HepG2 (cell line): ENCODE measurements at regions not wholly inside any gene's neighbourhood (a gene's known extent, or its start where the extent isn't known, plus 50 kb on each side); places are given as distances from the start of the nearest gene placed in this dataset.

Experiments used
- ATAC-seq: fragments of 200-7000 bp; cut with Tn5 transposase; 3 replicates; pipeline ENCODE4 v1.9.1; 2020; ENCODE audit warnings: mild to moderate bottlenecking, moderate library complexity
- BruUV-seq: library from RNA; stranded (reverse); fragments of 400-500 nt; replicated peaks from 2 replicates; lab custom pipeline; 2021; lab: Mats Ljungman, UMichigan
- CTCF ChIA-PET: fragments of 300-600 bp; formaldehyde crosslinking; extraction: SDS; loops from one replicate; lab custom pipeline; 2021; ENCODE audit warnings: low total read pairs, inconsistent platforms, low intra/inter-chr PET ratio; lab: Yijun Ruan, JAX
- POLR2A ChIA-PET: fragments of 350-600 bp; sonication (Branson Sonifier 250); formaldehyde crosslinking; loops from one replicate; lab custom pipeline; 2020; ENCODE audit warnings: antibody characterized with exemption, inconsistent platforms; lab: Yijun Ruan, JAX
- DNase-seq: peaks from one replicate; pipeline ENCODE4 v3.0.0-alpha.2; 2015; ENCODE audit warnings: low spot score
- FAIRE-seq: peaks from 3 replicates; lab custom pipeline; 2011; peaks lifted over from hg19 to GRCh38; lab: Jason Lieb, UNC
- H2AFZ ChIP-seq: one replicate; pipeline ENCODE4 v1.6.1; 2011; ENCODE audit warnings: low read length, inconsistent platforms
- H3K27ac ChIP-seq: fragments of 300-600 bp; 3 replicates; pipeline ENCODE4 v1.8.0; 2011; ENCODE audit warnings: mixed run types, mild to moderate bottlenecking, mixed read lengths, low read length, inconsistent platforms; ENCODE audit not compliant: insufficient read depth; ENCODE audit errors: extremely low read length
- H3K27me3 ChIP-seq, 2 experiments: fragments of 200-600 bp in 1 of 2; 2 replicates in 1 of 2; 3 replicates in 1 of 2; pipeline versions ENCODE4 v1.6.0 to v1.8.0; 2011; ENCODE audit warnings: low read length in 2 of 2, mild to moderate bottlenecking in 2 of 2, moderate library complexity in 2 of 2, inconsistent platforms in 1 of 2; ENCODE audit not compliant: insufficient read depth in 2 of 2, control insufficient read depth in 1 of 2
- H3K36me3 ChIP-seq, 2 experiments: fragments of 200-600 bp in 1 of 2; replicated peaks in 1 of 2; 2 replicates in 1 of 2; 3 replicates in 1 of 2; pipeline versions ENCODE4 v1.5.1 to v1.8.0; 2011; ENCODE audit warnings: low read length in 2 of 2, inconsistent platforms in 1 of 2; ENCODE audit not compliant: insufficient read depth in 2 of 2, control insufficient read depth in 1 of 2
- H3K4me1 ChIP-seq: 2 replicates; pipeline ENCODE4 v1.5.1; 2012; ENCODE audit warnings: low read length, inconsistent platforms; ENCODE audit not compliant: insufficient read depth
- H3K4me2 ChIP-seq: 2 replicates; pipeline ENCODE4 v1.6.0; 2011; ENCODE audit warnings: low read depth, low read length, inconsistent platforms
- H3K4me3 ChIP-seq, 3 experiments: fragments of 200-600 bp in 1 of 3; sonication (generic), shearing (Covaris generic) in 1 of 3; replicated peaks in 1 of 3; 2 replicates each; pipeline ENCODE4 v1.5.1; 2011 to 2016; ENCODE audit warnings: low read length in 3 of 3, inconsistent platforms in 2 of 3, low read depth in 2 of 3, mild to moderate bottlenecking in 2 of 3, control low read depth in 1 of 3, mixed read lengths in 1 of 3; ENCODE audit not compliant: insufficient read depth in 1 of 3
- H3K79me2 ChIP-seq: one replicate; pipeline ENCODE4 v1.6.1; 2011; ENCODE audit warnings: low read length, inconsistent platforms; ENCODE audit not compliant: insufficient read depth
- H3K9ac ChIP-seq: 2 replicates; pipeline ENCODE4 v1.6.0; 2011; ENCODE audit warnings: mild to moderate bottlenecking, low read depth, low read length, inconsistent platforms; ENCODE audit not compliant: insufficient read depth
- H3K9me3 ChIP-seq: 2 replicates; pipeline ENCODE4 v1.5.1; 2012; ENCODE audit warnings: mild to moderate bottlenecking, low read length
- H4K20me1 ChIP-seq: 2 replicates; pipeline ENCODE4 v1.6.0; 2011; ENCODE audit warnings: inconsistent platforms, mild to moderate bottlenecking, low read length, moderate library complexity; ENCODE audit not compliant: insufficient read depth
- HHEX ChIP-seq: IDR thresholded peaks from 2 replicates; pipeline ENCODE4 v1.6.1; 2016; ENCODE audit warnings: control low read depth
- HNF4G ChIP-seq, 2 experiments: sonication (generic) in 1 of 2; formaldehyde crosslinking in 1 of 2; IDR thresholded peaks; 2 replicates each; pipeline versions ENCODE4 v1.4.0 to v1.6.1; 2011 to 2020; ENCODE audit warnings: borderline replicate concordance in 2 of 2, low read depth in 2 of 2, mild to moderate bottlenecking in 2 of 2, low read length in 1 of 2, missing genetic modification reagents in 1 of 2, moderate library complexity in 1 of 2
- RBM22 ChIP-seq: fragments of 200-400 bp; formaldehyde crosslinking; optimal IDR thresholded peaks from 2 replicates; pipeline ENCODE3; 2017; ENCODE audit warnings: mild to moderate bottlenecking, low read length, moderate library complexity
- SP4 ChIP-seq: sonication (generic); formaldehyde crosslinking; IDR thresholded peaks from 2 replicates; pipeline ENCODE4 v1.8.1; 2023; ENCODE audit warnings: mild to moderate bottlenecking, missing genetic modification reagents
- TBX3 ChIP-seq: fragments of 450-650 bp; IDR thresholded peaks from 2 replicates; pipeline ENCODE4 v1.6.1; 2017; ENCODE audit warnings: antibody characterized with exemption, mild to moderate bottlenecking, inconsistent platforms, borderline replicate concordance
- WGBS: methylation state at CpG from one replicate; pipeline ENCODE4 v1.1.6; 2017; ENCODE audit warnings: low lambda C conversion rate; 5-methylcytosine and 5-hydroxymethylcytosine counted together
- in situ Hi-C: cut with HindIII; loops from 2 replicates; pipeline ENCODE4 v1.10.0; 2017; ENCODE audit warnings: low pct_unique_long_range_greater_than_20kb; ENCODE audit not compliant: extremely low pct_ligation_motif_present
- intact Hi-C: fragments of 100-400 bp; cut with micrococcal nuclease; formaldehyde crosslinking; loops from one replicate; pipeline ENCODE4 v1.10.0; 2022; ENCODE audit not compliant: unreplicated experiment
- TF ChIP-seq, protein P1 (sequence below): sonication (generic); formaldehyde crosslinking; IDR thresholded peaks from 2 replicates; pipeline ENCODE4 v1.4.0; 2020; ENCODE audit warnings: mild to moderate bottlenecking, missing genetic modification reagents
- TF ChIP-seq, protein P2 (sequence below): sonication (generic); formaldehyde crosslinking; IDR thresholded peaks from 2 replicates; pipeline ENCODE4 v1.4.0; 2020; ENCODE audit warnings: missing genetic modification reagents, borderline replicate concordance

DNA sequence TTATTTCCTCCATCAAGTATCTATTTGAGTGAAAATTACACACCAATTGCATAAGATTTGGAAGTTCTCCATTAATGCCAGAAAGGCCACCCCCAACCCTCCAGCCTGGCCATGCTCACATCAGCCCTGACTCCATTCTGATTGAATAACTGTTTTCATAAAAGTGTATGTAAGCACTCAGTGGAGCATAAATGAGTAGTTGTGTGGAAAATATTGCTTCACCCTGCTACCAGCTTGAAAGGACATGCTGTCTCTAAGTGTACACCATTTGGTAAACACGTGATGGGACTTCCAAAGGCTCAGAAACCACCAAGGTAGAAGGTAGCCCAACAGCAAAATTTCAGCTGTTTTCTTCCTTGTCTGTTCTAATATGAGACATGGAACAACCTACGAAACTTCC is 393.8 kb downstream of the ZNF385D start (continued):
- TF ChIP-seq, protein P1, sequence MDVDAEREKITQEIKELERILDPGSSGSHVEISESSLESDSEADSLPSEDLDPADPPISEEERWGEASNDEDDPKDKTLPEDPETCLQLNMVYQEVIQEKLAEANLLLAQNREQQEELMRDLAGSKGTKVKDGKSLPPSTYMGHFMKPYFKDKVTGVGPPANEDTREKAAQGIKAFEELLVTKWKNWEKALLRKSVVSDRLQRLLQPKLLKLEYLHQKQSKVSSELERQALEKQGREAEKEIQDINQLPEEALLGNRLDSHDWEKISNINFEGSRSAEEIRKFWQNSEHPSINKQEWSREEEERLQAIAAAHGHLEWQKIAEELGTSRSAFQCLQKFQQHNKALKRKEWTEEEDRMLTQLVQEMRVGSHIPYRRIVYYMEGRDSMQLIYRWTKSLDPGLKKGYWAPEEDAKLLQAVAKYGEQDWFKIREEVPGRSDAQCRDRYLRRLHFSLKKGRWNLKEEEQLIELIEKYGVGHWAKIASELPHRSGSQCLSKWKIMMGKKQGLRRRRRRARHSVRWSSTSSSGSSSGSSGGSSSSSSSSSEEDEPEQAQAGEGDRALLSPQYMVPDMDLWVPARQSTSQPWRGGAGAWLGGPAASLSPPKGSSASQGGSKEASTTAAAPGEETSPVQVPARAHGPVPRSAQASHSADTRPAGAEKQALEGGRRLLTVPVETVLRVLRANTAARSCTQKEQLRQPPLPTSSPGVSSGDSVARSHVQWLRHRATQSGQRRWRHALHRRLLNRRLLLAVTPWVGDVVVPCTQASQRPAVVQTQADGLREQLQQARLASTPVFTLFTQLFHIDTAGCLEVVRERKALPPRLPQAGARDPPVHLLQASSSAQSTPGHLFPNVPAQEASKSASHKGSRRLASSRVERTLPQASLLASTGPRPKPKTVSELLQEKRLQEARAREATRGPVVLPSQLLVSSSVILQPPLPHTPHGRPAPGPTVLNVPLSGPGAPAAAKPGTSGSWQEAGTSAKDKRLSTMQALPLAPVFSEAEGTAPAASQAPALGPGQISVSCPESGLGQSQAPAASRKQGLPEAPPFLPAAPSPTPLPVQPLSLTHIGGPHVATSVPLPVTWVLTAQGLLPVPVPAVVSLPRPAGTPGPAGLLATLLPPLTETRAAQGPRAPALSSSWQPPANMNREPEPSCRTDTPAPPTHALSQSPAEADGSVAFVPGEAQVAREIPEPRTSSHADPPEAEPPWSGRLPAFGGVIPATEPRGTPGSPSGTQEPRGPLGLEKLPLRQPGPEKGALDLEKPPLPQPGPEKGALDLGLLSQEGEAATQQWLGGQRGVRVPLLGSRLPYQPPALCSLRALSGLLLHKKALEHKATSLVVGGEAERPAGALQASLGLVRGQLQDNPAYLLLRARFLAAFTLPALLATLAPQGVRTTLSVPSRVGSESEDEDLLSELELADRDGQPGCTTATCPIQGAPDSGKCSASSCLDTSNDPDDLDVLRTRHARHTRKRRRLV (CRISPR knock-in tag), result no peak
- TF ChIP-seq RBM22, result no peak
- no peak for TF ChIP-seq HNF4G (IDR thresholded peaks at IDR 0.05; ENCODE audit: borderline replicate concordance, low read depth, low read length)
- no peak for TF ChIP-seq HNF4G (CRISPR knock-in tag; IDR thresholded peaks at IDR 0.05; ENCODE audit: borderline replicate concordance, low read depth)
- no peak for TF ChIP-seq HHEX
- TF ChIP-seq SP4, result no peak

DNA sequence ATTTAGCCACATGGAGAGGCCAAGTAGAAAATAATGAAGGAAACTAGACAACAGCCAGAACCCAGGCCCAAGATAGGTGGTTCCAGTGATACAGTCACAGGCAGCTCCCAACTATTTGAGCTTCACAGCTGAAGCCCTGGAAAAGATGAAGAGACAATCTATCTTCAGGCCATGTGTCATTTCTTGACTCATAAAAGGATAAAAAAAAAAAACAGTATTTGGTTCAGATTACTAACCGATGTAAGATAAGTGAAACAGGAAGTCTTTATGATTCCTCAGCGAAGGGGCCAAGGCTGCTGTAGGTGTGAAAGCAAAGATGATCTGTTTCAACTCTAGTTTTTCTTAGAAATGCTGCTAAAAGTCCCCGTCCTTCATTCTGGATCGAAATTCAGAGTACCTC is 394.6 kb downstream of the ZNF385D start:
- no peak overlapping the region for H3K4me3 ChIP-seq
- no peaks in the 10 kb centered on the region for H3K27me3 ChIP-seq
- H3K27ac ChIP-seq, result no peak overlapping the region
- no peaks in the 10 kb centered on the region for H4K20me1 ChIP-seq
- no peak overlapping the region for H3K9ac ChIP-seq
- FAIRE-seq (no peak), DNase-seq (no peak), ATAC-seq (no peak)
- H3K9me3 ChIP-seq, result peaks cover 82% of the 10 kb centered on the region
- no peak overlapping the region for H2AFZ ChIP-seq
- no peaks in the 10 kb centered on the region for H3K36me3 ChIP-seq
- POLR2A ChIA-PET, result no interaction called here
- no peaks in the 10 kb centered on the region for H3K79me2 ChIP-seq
- in situ Hi-C loops (no loop called here), intact Hi-C loops (no loop called here)
- CTCF ChIA-PET, result no interaction called here
- WGBS, result 2% methylated on average over 4 of the region's 4 CpGs
- H3K4me2 ChIP-seq, result no peak overlapping the region
- no TSS peak for BruUV-seq
- no peaks in the 10 kb centered on the region for H3K4me1 ChIP-seq
- TF ChIP-seq TBX3, result no peak
- TF ChIP-seq, protein P2, sequence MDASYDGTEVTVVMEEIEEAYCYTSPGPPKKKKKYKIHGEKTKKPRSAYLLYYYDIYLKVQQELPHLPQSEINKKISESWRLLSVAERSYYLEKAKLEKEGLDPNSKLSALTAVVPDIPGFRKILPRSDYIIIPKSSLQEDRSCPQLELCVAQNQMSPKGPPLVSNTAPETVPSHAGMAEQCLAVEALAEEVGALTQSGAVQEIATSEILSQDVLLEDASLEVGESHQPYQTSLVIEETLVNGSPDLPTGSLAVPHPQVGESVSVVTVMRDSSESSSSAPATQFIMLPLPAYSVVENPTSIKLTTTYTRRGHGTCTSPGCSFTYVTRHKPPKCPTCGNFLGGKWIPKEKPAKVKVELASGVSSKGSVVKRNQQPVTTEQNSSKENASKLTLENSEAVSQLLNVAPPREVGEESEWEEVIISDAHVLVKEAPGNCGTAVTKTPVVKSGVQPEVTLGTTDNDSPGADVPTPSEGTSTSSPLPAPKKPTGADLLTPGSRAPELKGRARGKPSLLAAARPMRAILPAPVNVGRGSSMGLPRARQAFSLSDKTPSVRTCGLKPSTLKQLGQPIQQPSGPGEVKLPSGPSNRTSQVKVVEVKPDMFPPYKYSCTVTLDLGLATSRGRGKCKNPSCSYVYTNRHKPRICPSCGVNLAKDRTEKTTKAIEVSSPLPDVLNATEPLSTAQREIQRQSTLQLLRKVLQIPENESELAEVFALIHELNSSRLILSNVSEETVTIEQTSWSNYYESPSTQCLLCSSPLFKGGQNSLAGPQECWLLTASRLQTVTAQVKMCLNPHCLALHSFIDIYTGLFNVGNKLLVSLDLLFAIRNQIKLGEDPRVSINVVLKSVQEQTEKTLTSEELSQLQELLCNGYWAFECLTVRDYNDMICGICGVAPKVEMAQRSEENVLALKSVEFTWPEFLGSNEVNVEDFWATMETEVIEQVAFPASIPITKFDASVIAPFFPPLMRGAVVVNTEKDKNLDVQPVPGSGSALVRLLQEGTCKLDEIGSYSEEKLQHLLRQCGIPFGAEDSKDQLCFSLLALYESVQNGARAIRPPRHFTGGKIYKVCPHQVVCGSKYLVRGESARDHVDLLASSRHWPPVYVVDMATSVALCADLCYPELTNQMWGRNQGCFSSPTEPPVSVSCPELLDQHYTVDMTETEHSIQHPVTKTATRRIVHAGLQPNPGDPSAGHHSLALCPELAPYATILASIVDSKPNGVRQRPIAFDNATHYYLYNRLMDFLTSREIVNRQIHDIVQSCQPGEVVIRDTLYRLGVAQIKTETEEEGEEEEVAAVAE (CRISPR knock-in tag), result no peak
- TF ChIP-seq, protein P1 (CRISPR knock-in tag), result no peak
